Neutrophil (primary cell): ENCODE measurements at regions not wholly inside any gene's neighbourhood (a gene's known extent, or its start where the extent isn't known, plus 50 kb on each side); places are given as distances from the start of the nearest gene placed in this dataset.

ENCODE experiments used
- H3K27ac ChIP-seq: fragments of 200-600 bp; sonication (generic); 2 replicates; pipeline ENCODE4 v1.5.1; 2016; ENCODE audit warnings: mild to moderate bottlenecking, moderate library complexity
- H3K27me3 ChIP-seq: fragments of 200-600 bp; sonication (generic); 2 replicates; pipeline ENCODE4 v1.6.0; 2016; ENCODE audit warnings: mild to moderate bottlenecking
- H3K36me3 ChIP-seq: fragments of 200-600 bp; sonication (generic); 2 replicates; pipeline ENCODE4 v1.5.1; 2017
- H3K4me1 ChIP-seq, 2 experiments: fragments of 200-600 bp in 1 of 2; sonication (generic) in 1 of 2; 1 replicate in 1 of 2; 2 replicates in 1 of 2; pipeline versions ENCODE4 v1.5.1 to v1.6.1; 2013 to 2016; ENCODE audit warnings: low read depth in 1 of 2, low read length in 1 of 2, mild to moderate bottlenecking in 1 of 2, moderate library complexity in 1 of 2; ENCODE audit not compliant: control insufficient read depth in 1 of 2, insufficient read depth in 1 of 2
- H3K4me3 ChIP-seq, 2 experiments: fragments of 200-600 bp in 1 of 2; sonication (generic) in 1 of 2; 1 replicate in 1 of 2; 2 replicates in 1 of 2; pipeline ENCODE4 v1.5.1; 2013 to 2016; ENCODE audit warnings: low read depth in 1 of 2, low read length in 1 of 2, mild to moderate bottlenecking in 1 of 2, moderate library complexity in 1 of 2
- H3K9me3 ChIP-seq: fragments of 200-600 bp; sonication (generic); 2 replicates; pipeline ENCODE4 v1.5.1; 2016
- CTCF ChIP-seq: fragments of 200-600 bp; sonication (generic); IDR thresholded peaks from 2 replicates; pipeline ENCODE4 v1.5.1; 2016; ENCODE audit warnings: antibody characterized with exemption

- Histone ChIP-seq H3K27me3 (no peaks in the 10 kb centered on the region), H3K9me3 (no peaks in the 10 kb centered on the region), H3K36me3 (no peaks in the 10 kb centered on the region), H3K27ac (no peak overlapping the region), H3K4me3 (no peak overlapping the region), H3K4me1 (no peaks in the 10 kb centered on the region)
- TF ChIP-seq CTCF = no peak
These were observed 341.3 kb downstream of the TSN start for GRCh38 chr2:122096761-122097160.

- Histone ChIP-seq H3K9me3 (no peaks in the 10 kb centered on the region), H3K36me3 (no peaks in the 10 kb centered on the region), H3K4me1 (no peaks in the 10 kb centered on the region), H3K27me3 (no peaks in the 10 kb centered on the region), H3K27ac (no peak overlapping the region), H3K4me3 (no peak overlapping the region)
- no peak for TF ChIP-seq CTCF
These were observed 342.9 kb downstream of the TSN start for GRCh38 chr2:122098306-122098705.

- no peak for TF ChIP-seq CTCF
These were observed 344.9 kb downstream of the TSN start for GRCh38 chr2:122100346-122100745.

GRCh38 chr2:122100756-122101155 is 345.3 kb downstream of the TSN start:
- no peaks in the 10 kb centered on the region for H3K27me3 ChIP-seq
- no peak overlapping the region for H3K4me3 ChIP-seq
- TF ChIP-seq CTCF = no peak
- H3K4me1 ChIP-seq = no peaks in the 10 kb centered on the region
- no peaks in the 10 kb centered on the region for H3K9me3 ChIP-seq
- no peaks in the 10 kb centered on the region for H3K36me3 ChIP-seq
- no peak overlapping the region for H3K27ac ChIP-seq

More at GRCh38 chr2:122100346-122100745, 344.9 kb downstream of the TSN start:
- H3K4me3 ChIP-seq = no peak overlapping the region
- H3K27me3 ChIP-seq = no peaks in the 10 kb centered on the region
- H3K4me1 ChIP-seq = no peaks in the 10 kb centered on the region
- no peaks in the 10 kb centered on the region for H3K9me3 ChIP-seq
- no peak overlapping the region for H3K27ac ChIP-seq
- H3K36me3 ChIP-seq = no peaks in the 10 kb centered on the region

GRCh38 chr2:122101319-122101718 is 345.9 kb downstream of the TSN start:
- H3K9me3 ChIP-seq = no peaks in the 10 kb centered on the region
- no peak overlapping the region for H3K27ac ChIP-seq
- H3K36me3 ChIP-seq = no peaks in the 10 kb centered on the region
- H3K27me3 ChIP-seq = no peaks in the 10 kb centered on the region
- H3K4me1 ChIP-seq = no peaks in the 10 kb centered on the region
- no peak overlapping the region for H3K4me3 ChIP-seq
- TF ChIP-seq CTCF = no peak
